ENCODE measurements at regions not wholly inside any gene's neighbourhood (a gene's known extent, or its start where the extent isn't known, plus 50 kb on each side); places are given as distances from the start of the nearest gene placed in this dataset.

DNA sequence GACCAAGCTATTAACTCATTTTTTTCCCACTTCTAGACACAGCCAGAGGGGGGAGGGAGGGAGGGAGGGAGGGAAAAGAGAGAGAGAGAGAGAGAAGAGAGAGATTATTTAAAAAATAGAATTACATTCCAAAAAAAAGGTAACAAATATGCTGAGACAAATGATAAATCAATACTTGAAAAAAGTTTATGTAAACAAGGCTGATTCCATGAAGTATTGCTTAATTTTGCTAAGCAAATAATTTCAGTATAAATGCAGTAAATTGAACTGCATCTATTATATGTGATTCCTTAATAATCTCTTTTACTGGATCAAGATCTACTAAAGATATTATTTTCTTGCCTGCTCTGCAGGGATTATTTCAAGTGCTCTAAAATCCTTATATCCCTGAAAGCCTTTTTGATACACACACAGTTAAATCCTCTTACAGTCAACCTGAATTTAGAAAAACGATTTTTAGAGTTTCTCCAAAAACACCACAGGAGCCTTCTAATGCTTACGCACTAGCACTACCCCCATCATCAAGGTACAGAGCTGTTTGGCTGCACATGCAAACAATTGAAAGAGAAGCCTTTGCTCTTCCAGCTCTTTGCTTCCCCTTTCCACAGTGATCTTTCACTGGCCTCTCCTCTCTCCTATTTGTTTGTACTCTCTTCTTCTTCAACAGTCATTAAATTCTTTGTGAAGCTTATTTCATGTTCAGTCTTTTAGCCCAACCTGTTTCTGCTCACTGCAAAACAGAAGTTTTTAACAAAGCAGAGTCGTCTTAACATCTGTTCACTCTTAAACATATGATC lies 426.3 kb upstream of the FAM241A start:
- Histone ChIP-seq H3K4me3 (ENCODE audit: low read length in 3 of 3) (no peak overlapping the region), H3K9me3 (ENCODE audit: control insufficient read depth in 2 of 3, insufficient read depth in 1 of 3, low read length in 3 of 3) (no peaks in the 10 kb centered on the region), H3K27me3 (ENCODE audit: control insufficient read depth, insufficient read depth, low read length) (no peaks in the 10 kb centered on the region), H3K4me1 (ENCODE audit: control insufficient read depth in 2 of 3, insufficient read depth in 2 of 3, low read depth in 1 of 3, low read length in 3 of 3) (no peaks in the 10 kb centered on the region), H3K27ac (ENCODE audit: low read depth in 2 of 2, low read length in 2 of 2) (no peak overlapping the region), H3K36me3 (ENCODE audit: control insufficient read depth in 2 of 3, insufficient read depth in 3 of 3, low read length in 3 of 3) (no peaks in the 10 kb centered on the region), H3K9ac (ENCODE audit: low read length in 3 of 3) (no peak overlapping the region)
- TF ChIP-seq, protein P1, sequence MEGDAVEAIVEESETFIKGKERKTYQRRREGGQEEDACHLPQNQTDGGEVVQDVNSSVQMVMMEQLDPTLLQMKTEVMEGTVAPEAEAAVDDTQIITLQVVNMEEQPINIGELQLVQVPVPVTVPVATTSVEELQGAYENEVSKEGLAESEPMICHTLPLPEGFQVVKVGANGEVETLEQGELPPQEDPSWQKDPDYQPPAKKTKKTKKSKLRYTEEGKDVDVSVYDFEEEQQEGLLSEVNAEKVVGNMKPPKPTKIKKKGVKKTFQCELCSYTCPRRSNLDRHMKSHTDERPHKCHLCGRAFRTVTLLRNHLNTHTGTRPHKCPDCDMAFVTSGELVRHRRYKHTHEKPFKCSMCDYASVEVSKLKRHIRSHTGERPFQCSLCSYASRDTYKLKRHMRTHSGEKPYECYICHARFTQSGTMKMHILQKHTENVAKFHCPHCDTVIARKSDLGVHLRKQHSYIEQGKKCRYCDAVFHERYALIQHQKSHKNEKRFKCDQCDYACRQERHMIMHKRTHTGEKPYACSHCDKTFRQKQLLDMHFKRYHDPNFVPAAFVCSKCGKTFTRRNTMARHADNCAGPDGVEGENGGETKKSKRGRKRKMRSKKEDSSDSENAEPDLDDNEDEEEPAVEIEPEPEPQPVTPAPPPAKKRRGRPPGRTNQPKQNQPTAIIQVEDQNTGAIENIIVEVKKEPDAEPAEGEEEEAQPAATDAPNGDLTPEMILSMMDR (IDR thresholded peaks at IDR 0.05; ENCODE audit: borderline replicate concordance, extremely low read depth, insufficient read depth): no peak
- intact Hi-C loops (cut with DNase I): no loop called here
- DNase-seq: no peak
- FAIRE-seq: no peak

DNA sequence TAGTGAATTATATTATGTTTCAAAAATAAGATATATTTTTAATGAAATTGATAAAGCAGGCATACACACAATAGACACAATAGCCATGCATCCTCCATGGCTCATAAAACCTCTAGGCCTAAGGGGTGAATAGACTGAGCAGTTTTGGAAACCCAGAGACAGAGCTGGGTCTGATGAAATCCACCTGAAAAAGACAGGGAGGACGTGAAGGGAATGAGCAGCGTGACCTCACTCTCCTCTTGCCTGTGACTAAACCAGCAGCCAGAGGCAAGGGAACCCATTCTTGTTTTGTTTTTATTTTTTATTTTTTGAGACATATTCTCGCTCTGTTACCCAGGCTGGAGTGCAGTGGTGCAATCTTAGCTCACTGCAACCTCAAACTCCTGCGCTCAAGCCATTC lies 424.4 kb upstream of the FAM241A start:
- FAIRE-seq (no peak), DNase-seq (peak in 1 of 5 donors; percentile 14)
- TF ChIP-seq, protein P1 (IDR thresholded peaks at IDR 0.05; ENCODE audit: borderline replicate concordance, extremely low read depth, insufficient read depth): no peak
- Histone ChIP-seq H3K9ac (ENCODE audit: low read length in 3 of 3) (no peak overlapping the region), H3K27me3 (ENCODE audit: control insufficient read depth, insufficient read depth, low read length) (no peaks in the 10 kb centered on the region), H3K4me3 (ENCODE audit: low read length in 3 of 3) (no peak overlapping the region), H3K27ac (ENCODE audit: low read depth in 2 of 2, low read length in 2 of 2) (no peak overlapping the region), H3K9me3 (ENCODE audit: control insufficient read depth in 2 of 3, insufficient read depth in 1 of 3, low read length in 3 of 3) (no peaks in the 10 kb centered on the region), H3K36me3 (ENCODE audit: control insufficient read depth in 2 of 3, insufficient read depth in 3 of 3, low read length in 3 of 3) (no peaks in the 10 kb centered on the region), H3K4me1 (ENCODE audit: control insufficient read depth in 2 of 3, insufficient read depth in 2 of 3, low read depth in 1 of 3, low read length in 3 of 3) (no peaks in the 10 kb centered on the region)
- intact Hi-C loops (cut with DNase I): no loop called here

DNA sequence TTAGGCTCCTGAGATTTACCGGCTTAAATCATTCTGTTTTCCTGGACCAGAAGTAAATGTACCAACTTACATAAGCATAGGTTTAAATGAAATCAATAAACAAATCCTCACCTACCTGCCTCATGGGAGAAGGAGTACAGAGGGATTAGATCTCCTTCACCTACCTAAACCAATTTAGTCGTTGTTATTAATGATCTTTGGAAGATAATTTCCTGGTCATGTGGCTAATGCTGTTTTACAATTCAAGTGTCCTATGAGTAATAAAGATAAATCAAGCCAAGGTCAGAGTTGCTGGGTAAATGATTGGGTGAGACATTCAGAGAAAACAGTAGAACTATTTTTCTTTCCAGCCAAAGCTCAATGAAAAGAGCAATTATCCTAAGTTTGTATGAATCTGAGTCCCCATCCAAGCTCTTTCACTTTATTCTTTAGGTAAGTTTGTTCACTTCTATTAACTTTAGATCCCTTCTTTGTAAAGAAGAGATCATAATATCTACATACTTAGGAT lies 423.0 kb upstream of the FAM241A start:
- Histone ChIP-seq H3K27ac (ENCODE audit: low read depth in 2 of 2, low read length in 2 of 2) (no peak overlapping the region), H3K9me3 (ENCODE audit: control insufficient read depth in 2 of 3, insufficient read depth in 1 of 3, low read length in 3 of 3) (no peaks in the 10 kb centered on the region), H3K4me3 (ENCODE audit: low read length in 3 of 3) (no peak overlapping the region), H3K4me1 (ENCODE audit: control insufficient read depth in 2 of 3, insufficient read depth in 2 of 3, low read depth in 1 of 3, low read length in 3 of 3) (no peaks in the 10 kb centered on the region), H3K36me3 (ENCODE audit: control insufficient read depth in 2 of 3, insufficient read depth in 3 of 3, low read length in 3 of 3) (no peaks in the 10 kb centered on the region), H3K9ac (ENCODE audit: low read length in 3 of 3) (no peak overlapping the region), H3K27me3 (ENCODE audit: control insufficient read depth, insufficient read depth, low read length) (no peaks in the 10 kb centered on the region)
- FAIRE-seq (no peak), DNase-seq (no peak)
- TF ChIP-seq, protein P1 (IDR thresholded peaks at IDR 0.05; ENCODE audit: borderline replicate concordance, extremely low read depth, insufficient read depth): no peak
- intact Hi-C loops (cut with DNase I): no loop called here
